K562 (cell line): ENCODE measurements at regions not wholly inside any gene's neighbourhood (a gene's known extent, or its start where the extent isn't known, plus 50 kb on each side); places are given as distances from the start of the nearest gene placed in this dataset.
"Not testable (repeated sequence)": the region's sequence is repeated elsewhere in the genome, so short reads cannot be mapped to it uniquely, and the experiment has no call there.

Experiments used
- ATAC-seq: fragments of 200-7000 bp; cut with Tn5 transposase; 3 replicates; pipeline ENCODE4 v1.9.1; 2020; ENCODE audit warnings: moderate library complexity
- BruUV-seq: library from RNA; stranded (reverse); fragments of 400-500 nt; replicated peaks from 2 replicates; lab custom pipeline; 2021; lab: Mats Ljungman, UMichigan
- CTCF ChIA-PET: fragments of 300-600 bp; formaldehyde crosslinking; extraction: SDS; loops from one replicate; lab custom pipeline; 2021; ENCODE audit warnings: low intra/inter-chr PET ratio; lab: Yijun Ruan, JAX
- POLR2A ChIA-PET: fragments of 300-600, 350-650 bp; sonication (Branson Sonifier 250); formaldehyde crosslinking; extraction: SDS; loops from one replicate; lab custom pipeline; 2021; ENCODE audit warnings: antibody characterized with exemption, inconsistent platforms; lab: Yijun Ruan, JAX
- DNase-seq, 4 experiments: peaks; one replicate each; pipeline versions ENCODE4 v3.0.0 to v3.0.0-alpha.2; 2011 to 2018; ENCODE audit warnings: low spot score in 3 of 4, mixed read lengths in 3 of 4; ENCODE audit errors: extremely low read depth in 1 of 4
- FAIRE-seq: peaks from 2 replicates; lab custom pipeline; 2011; peaks lifted over from hg19 to GRCh38; lab: Jason Lieb, UNC
- H2AFZ ChIP-seq: 2 replicates; pipeline ENCODE4 v1.6.0; 2011; ENCODE audit warnings: low read depth, low read length, control low read depth, inconsistent platforms
- H3K27ac ChIP-seq: fragments of 200-600 bp; 3 replicates; pipeline ENCODE4 v1.8.0; 2011; ENCODE audit warnings: low read depth, mild to moderate bottlenecking, control low read depth, inconsistent platforms, low read length, moderate library complexity, mixed read lengths; ENCODE audit errors: extremely low read depth
- H3K27me3 ChIP-seq, 2 experiments: fragments of 300-600 bp in 1 of 2; 2 replicates in 1 of 2; 3 replicates in 1 of 2; pipeline versions ENCODE4 v1.6.0 to v1.8.0; 2011; ENCODE audit warnings: inconsistent platforms in 2 of 2, low read length in 2 of 2, mild to moderate bottlenecking in 1 of 2, mixed read lengths in 1 of 2, moderate library complexity in 1 of 2; ENCODE audit not compliant: control insufficient read depth in 2 of 2, insufficient read depth in 2 of 2
- H3K36me3 ChIP-seq: fragments of 300-600 bp; 3 replicates; pipeline ENCODE4 v1.8.0; 2011; ENCODE audit warnings: mild to moderate bottlenecking, low read length, inconsistent platforms; ENCODE audit not compliant: control insufficient read depth, insufficient read depth
- H3K4me1 ChIP-seq, 2 experiments: fragments of 200-600 bp in 1 of 2; replicated peaks in 1 of 2; 2 replicates in 1 of 2; 3 replicates in 1 of 2; pipeline versions ENCODE4 v1.5.1 to v1.8.0; 2011; ENCODE audit warnings: inconsistent platforms in 2 of 2, low read length in 2 of 2, mild to moderate bottlenecking in 1 of 2, mixed read lengths in 1 of 2, moderate library complexity in 1 of 2; ENCODE audit not compliant: control insufficient read depth in 2 of 2, insufficient read depth in 2 of 2
- H3K4me2 ChIP-seq: 2 replicates; pipeline ENCODE4 v1.6.1; 2011; ENCODE audit warnings: low read length, control low read depth, inconsistent platforms, mixed read lengths; ENCODE audit not compliant: insufficient read depth
- H3K4me3 ChIP-seq: fragments of 200-600 bp; sonication (generic), shearing (Covaris generic); 2 replicates; pipeline ENCODE4 v1.5.1; 2016; ENCODE audit warnings: control low read depth, inconsistent platforms
- H3K79me2 ChIP-seq: fragments of 200-600 bp; 3 replicates; pipeline ENCODE4 v1.8.0; 2011; ENCODE audit warnings: low read length, inconsistent platforms; ENCODE audit not compliant: control insufficient read depth, insufficient read depth
- H3K9ac ChIP-seq, 2 experiments: 2 replicates each; pipeline versions ENCODE4 v1.6.0 to v1.6.1; 2011; ENCODE audit warnings: low read depth in 2 of 2, low read length in 2 of 2, control low read depth in 1 of 2, inconsistent platforms in 1 of 2, mild to moderate bottlenecking in 1 of 2, mixed read lengths in 1 of 2; ENCODE audit not compliant: insufficient read depth in 1 of 2
- H3K9me1 ChIP-seq: one replicate; pipeline ENCODE4 v1.6.0; 2011; ENCODE audit warnings: inconsistent platforms, mild to moderate bottlenecking, low read length, moderate library complexity; ENCODE audit not compliant: control insufficient read depth, insufficient read depth
- H3K9me3 ChIP-seq: replicated peaks from 2 replicates; pipeline ENCODE4 v1.5.1; 2011; ENCODE audit warnings: low read depth, low read length, inconsistent platforms; ENCODE audit not compliant: control insufficient read depth, insufficient read depth
- H4K20me1 ChIP-seq: replicated peaks from 2 replicates; pipeline ENCODE4 v1.6.1; 2011; ENCODE audit warnings: low read length, inconsistent platforms, mixed read lengths; ENCODE audit not compliant: control insufficient read depth, insufficient read depth
- CREB1 ChIP-seq, 2 experiments: sonication (generic) in 1 of 2; formaldehyde crosslinking in 1 of 2; IDR thresholded peaks; 2 replicates each; pipeline versions ENCODE4 v1.6.1 to v1.8.0; 2012 to 2022; ENCODE audit warnings: inconsistent platforms in 1 of 2, mild to moderate bottlenecking in 1 of 2, missing genetic modification reagents in 1 of 2, moderate library complexity in 1 of 2
- GATAD2B ChIP-seq: fragments of 450-650 bp; IDR thresholded peaks from 2 replicates; pipeline ENCODE4 v1.6.1; 2017; ENCODE audit warnings: mild to moderate bottlenecking, borderline replicate concordance
- ILK ChIP-seq: fragments of 450-650 bp; IDR thresholded peaks from 2 replicates; pipeline ENCODE4 v1.6.1; 2016; ENCODE audit warnings: missing genetic modification characterization, low read depth, mild to moderate bottlenecking, missing compliant biosample characterization, moderate library complexity, borderline replicate concordance
- JUNB ChIP-seq: fragments of 450-650 bp; formaldehyde crosslinking; conservative IDR thresholded peaks from 2 replicates; pipeline ENCODE4 v1.4.0; 2020; ENCODE audit warnings: mild to moderate bottlenecking
- MTA3 ChIP-seq: fragments of 450-650 bp; formaldehyde crosslinking; IDR thresholded peaks from 2 replicates; pipeline ENCODE4 v1.6.1; 2017; ENCODE audit warnings: mild to moderate bottlenecking, borderline replicate concordance
- PRPF4 ChIP-seq: fragments of 200-400 bp; formaldehyde crosslinking; IDR thresholded peaks from one replicate; pipeline ENCODE4 v1.6.1; 2017; ENCODE audit warnings: low read length, low read depth, mild to moderate bottlenecking; ENCODE audit not compliant: insufficient read depth, poor library complexity, severe bottlenecking
- TRIM24 ChIP-seq, 2 experiments: fragments of 450-650 bp; IDR thresholded peaks; 2 replicates each; pipeline ENCODE4 v1.6.1; 2016
- UBTF ChIP-seq, 2 experiments: IDR thresholded peaks; 2 replicates each; pipeline ENCODE4 v1.6.1; 2012; ENCODE audit warnings: improper control_type of control experiment in 2 of 2, low read depth in 2 of 2, low read length in 2 of 2, borderline replicate concordance in 1 of 2
- ZNF780A ChIP-seq: fragments of 250-450 bp; sonication (Bioruptor Pico); IDR thresholded peaks from 2 replicates; pipeline ENCODE4 v1.5.0; 2021; ENCODE audit warnings: mild to moderate bottlenecking
- ZSCAN29 ChIP-seq: fragments of 450-650 bp; IDR thresholded peaks from 2 replicates; pipeline ENCODE4 v1.6.1; 2017
- WGBS: fragments of 100-300 bp; shearing (Covaris generic); methylation state at CpG from one replicate; pipeline ENCODE4 v1.1.6; 2016; ENCODE audit warnings: low coverage, mixed read lengths; ENCODE audit not compliant: insufficient coverage; ENCODE audit errors: missing lambda C conversion rate; 5-methylcytosine and 5-hydroxymethylcytosine counted together
- in situ Hi-C: fragments of 300-500 bp; cut with MboI; formaldehyde crosslinking; loops from 4 replicates; pipeline ENCODE4 v1.15.0; 2018; ENCODE audit warnings: inconsistent platforms, mixed read lengths
- intact Hi-C: fragments of 100-400 bp; cut with micrococcal nuclease; formaldehyde crosslinking; loops from 2 replicates; pipeline ENCODE4 v1.14.2; 2022

GRCh38 chr2:103200774-103201173, 438.9 kb downstream of the TMEM182 start:
- WGBS, result 0% methylated on average over 4 of the region's 4 CpGs
- in situ Hi-C loops, H3K9me1 ChIP-seq, DNase-seq, intact Hi-C loops, H3K9ac ChIP-seq, H3K27me3 ChIP-seq, H3K27ac ChIP-seq, POLR2A ChIA-PET, BruUV-seq, H3K4me3 ChIP-seq, H3K36me3 ChIP-seq, H3K4me2 ChIP-seq, H4K20me1 ChIP-seq, FAIRE-seq, H3K9me3 ChIP-seq, H3K79me2 ChIP-seq, ATAC-seq, H3K4me1 ChIP-seq, H2AFZ ChIP-seq, CTCF ChIA-PET: not testable (repeated sequence)

- H3K4me1 ChIP-seq, result no peaks in the 10 kb centered on the region
- POLR2A ChIA-PET, result no interaction called here
- H3K4me2 ChIP-seq, result no peak overlapping the region
- in situ Hi-C loops, result no loop called here
- H3K9ac ChIP-seq, result no peak overlapping the region
- H3K27ac ChIP-seq, result no peak overlapping the region
- H4K20me1 ChIP-seq, result no peaks in the 10 kb centered on the region
- no peak overlapping the region for H3K4me3 ChIP-seq
- 0% methylated on average over 3 of the region's 3 CpGs for WGBS
- H3K9me1 ChIP-seq, result no peaks in the 10 kb centered on the region
- CTCF ChIA-PET, result no interaction called here
- no peaks in the 10 kb centered on the region for H3K27me3 ChIP-seq
- FAIRE-seq (no peak), DNase-seq (no peak), ATAC-seq (no peak)
- intact Hi-C loops, result no loop called here
- H2AFZ ChIP-seq, result no peak overlapping the region
- H3K36me3 ChIP-seq, result no peaks in the 10 kb centered on the region
- no peaks in the 10 kb centered on the region for H3K9me3 ChIP-seq
- no TSS peak for BruUV-seq
- H3K79me2 ChIP-seq, result no peaks in the 10 kb centered on the region
- TF ChIP-seq ILK, result no peak
- no peak for TF ChIP-seq CREB1 (IDR thresholded peaks at IDR 0.05)
- no peak for TF ChIP-seq CREB1 (CRISPR knock-in tag; IDR thresholded peaks at IDR 0.05)
- TF ChIP-seq ZNF780A, result no peak
- TF ChIP-seq TRIM24 (IDR thresholded peaks at IDR 0.05), result no peak
- TF ChIP-seq ZSCAN29, result no peak
- no peak for TF ChIP-seq GATAD2B
- TF ChIP-seq UBTF (IDR thresholded peaks at IDR 0.05; ENCODE audit: borderline replicate concordance in 1 of 2, low read depth in 2 of 2, low read length in 2 of 2), result no peak
- TF ChIP-seq JUNB (CRISPR knock-in tag), result no peak
- no peak for TF ChIP-seq PRPF4
- no peak for TF ChIP-seq MTA3
These were observed 447.1 kb downstream of the TMEM182 start for GRCh38 chr2:103208916-103209315.
